ENCODE measurements at regions not wholly inside any gene's neighbourhood (a gene's known extent, or its start where the extent isn't known, plus 50 kb on each side); places are given as distances from the start of the nearest gene placed in this dataset.

DNA sequence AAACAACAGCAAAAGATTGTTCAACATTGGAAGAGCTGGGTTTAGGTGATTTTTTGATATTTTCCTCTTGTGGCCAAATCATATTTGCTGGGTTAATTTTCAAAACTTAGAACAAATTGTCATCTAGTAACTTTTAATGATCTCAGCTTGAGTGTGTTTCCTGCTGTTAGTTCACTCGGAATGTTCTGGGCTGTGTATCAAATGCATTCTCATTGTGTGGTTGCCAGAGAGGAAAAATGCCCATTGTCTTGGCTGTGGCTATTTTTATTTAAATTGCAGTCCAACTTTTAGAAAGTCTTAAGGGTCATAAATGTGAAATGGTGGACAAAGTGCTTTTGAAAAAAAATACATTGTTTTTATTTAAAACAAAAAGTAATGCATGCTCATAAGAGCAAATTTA is 542.0 kb downstream of the TNS3 start (continued):
- no peak for TF ChIP-seq CTBP2 (IDR thresholded peaks at IDR 0.05; ENCODE audit: borderline replicate concordance, insufficient read depth, insufficient read length, low read length)

Data from H1 (cell line).